HG03558 (cell line): ENCODE measurements at regions not wholly inside any gene's neighbourhood (a gene's known extent, or its start where the extent isn't known, plus 50 kb on each side); places are given as distances from the start of the nearest gene placed in this dataset.

ENCODE experiments used
- ATAC-seq: cut with Tn5 transposase; IDR thresholded peaks from one replicate; pipeline ENCODE4 v1.9.1; 2021; ENCODE audit warnings: moderate number of reproducible peaks; ENCODE audit not compliant: unreplicated experiment; ENCODE audit errors: extremely low read depth

DNA sequence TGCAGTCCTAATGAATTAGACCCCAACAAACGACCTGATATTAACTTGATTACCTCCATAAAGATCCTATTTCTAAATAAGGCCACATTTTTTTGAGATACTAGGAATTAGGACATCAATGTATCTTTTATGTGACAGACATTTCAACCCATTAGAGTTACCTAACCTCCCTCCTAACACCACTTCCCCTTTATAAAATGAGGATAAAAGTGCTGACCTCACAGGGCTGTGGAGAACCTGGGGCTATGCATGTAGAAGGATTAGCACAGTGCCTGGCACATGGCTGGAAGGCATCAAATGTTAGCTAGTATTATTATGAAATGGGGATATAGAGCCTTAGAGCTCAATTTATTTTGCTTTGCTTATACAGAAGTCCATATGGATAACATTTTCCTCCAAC is 53.5 kb upstream of the LRRN1 start:
- no peak for ATAC-seq

GRCh38 chr3:3744826-3745225 is 54.4 kb upstream of the LRRN1 start:
- no peak for ATAC-seq

DNA sequence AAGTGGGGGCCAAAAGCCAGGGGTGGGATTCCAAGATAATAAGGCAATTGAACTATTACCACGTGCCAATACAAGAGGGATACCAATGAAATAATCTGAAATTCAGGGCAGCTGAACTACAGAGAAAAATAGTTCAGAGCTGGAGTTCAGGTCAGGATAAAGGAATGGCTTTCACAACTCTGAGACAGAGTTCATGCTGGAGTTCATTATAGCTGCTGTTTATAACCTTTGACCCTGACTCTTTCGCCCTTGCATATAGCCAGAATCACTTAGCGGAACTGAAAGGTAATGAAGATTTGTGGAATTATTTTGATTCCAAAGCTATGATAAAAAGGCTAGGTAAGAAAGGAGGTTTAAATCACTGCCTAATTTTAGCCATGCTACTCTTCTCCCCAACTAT is 55.5 kb upstream of the LRRN1 start:
- no peak for ATAC-seq

- ATAC-seq, result no peak
Measured at GRCh38 chr3:3740061-3740460, 59.2 kb upstream of the LRRN1 start.

- ATAC-seq, result no peak
Measured at GRCh38 chr3:3739330-3740060, 59.7 kb upstream of the LRRN1 start.

DNA sequence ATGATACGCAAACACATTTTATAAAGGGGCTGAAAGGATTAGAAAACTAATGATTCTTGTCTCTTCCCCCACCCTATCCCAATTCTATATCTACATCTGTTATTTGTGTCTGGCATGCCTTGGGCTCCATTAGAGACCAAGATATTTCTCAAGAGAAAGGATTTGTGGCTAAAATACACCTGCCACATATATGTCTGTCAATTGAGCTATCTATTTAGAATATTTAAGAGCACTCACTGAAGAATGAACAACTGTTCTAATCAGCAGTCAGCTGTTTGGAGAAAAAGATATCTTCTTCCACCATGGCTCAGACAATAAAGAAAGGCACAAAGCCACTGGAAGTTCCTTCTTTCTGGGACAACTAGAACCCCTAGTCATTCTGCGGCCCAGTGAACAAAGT is 61.7 kb upstream of the LRRN1 start:
- no peak for ATAC-seq

GRCh38 chr3:3735919-3736318 is 63.3 kb upstream of the LRRN1 start:
- ATAC-seq, result no peak

GRCh38 chr3:3734881-3735280 is 64.3 kb upstream of the LRRN1 start:
- ATAC-seq, result no peak

DNA sequence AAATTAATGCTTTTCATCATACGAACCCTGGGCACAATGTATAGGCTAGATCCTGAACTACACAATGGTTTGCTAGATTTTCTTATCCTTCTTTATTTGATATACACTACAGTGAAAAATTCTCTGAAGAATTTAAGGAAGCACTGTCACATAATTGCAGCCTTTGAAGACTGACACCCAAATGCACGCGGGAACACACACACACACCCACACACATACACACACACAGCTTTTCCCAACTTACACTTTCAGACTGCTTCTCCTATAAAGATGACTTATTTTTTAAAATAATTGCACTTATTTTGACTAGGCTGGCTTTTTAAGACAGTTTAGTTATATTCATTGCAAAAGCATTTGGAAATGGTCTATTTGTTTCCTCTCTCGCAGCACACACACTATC is 70.0 kb upstream of the LRRN1 start:
- no peak for ATAC-seq

DNA sequence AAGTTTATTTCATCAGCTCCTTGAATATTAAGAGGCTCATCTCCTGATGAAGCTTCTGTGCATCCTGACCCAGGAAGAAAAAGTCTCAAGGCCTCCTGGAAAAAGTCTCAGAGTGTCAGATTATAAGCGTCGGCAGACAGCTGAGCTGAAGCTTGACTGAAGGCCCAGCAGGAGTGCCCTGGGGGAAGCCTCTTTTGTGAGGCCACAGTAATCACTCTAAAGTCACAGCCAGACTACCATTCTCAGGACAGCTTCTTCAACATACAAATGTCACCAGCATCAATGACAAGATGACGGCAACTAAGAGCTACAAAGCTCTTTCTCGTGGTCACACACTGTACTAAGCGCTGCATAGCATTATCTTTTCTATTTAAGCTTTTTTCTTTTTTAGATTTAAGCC is 72.7 kb upstream of the LRRN1 start:
- ATAC-seq, result no peak

DNA sequence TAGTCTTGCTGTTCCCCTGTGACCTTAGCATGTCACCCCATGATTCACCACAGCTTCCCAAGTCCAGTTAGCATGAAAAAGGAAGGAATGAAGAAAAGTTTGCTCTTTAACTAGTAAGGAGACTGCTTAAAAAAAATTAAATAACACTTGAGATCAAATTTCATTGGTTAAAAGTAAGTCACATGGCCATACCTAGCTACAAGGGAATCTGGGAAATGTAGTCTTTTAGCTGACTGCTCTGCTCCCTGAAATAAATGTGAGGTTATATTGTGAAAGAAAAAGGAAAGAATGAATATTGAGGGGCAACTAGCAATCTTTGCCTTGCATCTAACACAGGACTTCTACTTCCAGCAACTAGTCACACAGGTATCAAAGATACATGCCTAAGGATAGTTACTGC is 84.7 kb upstream of the LRRN1 start:
- ATAC-seq, result no peak

DNA sequence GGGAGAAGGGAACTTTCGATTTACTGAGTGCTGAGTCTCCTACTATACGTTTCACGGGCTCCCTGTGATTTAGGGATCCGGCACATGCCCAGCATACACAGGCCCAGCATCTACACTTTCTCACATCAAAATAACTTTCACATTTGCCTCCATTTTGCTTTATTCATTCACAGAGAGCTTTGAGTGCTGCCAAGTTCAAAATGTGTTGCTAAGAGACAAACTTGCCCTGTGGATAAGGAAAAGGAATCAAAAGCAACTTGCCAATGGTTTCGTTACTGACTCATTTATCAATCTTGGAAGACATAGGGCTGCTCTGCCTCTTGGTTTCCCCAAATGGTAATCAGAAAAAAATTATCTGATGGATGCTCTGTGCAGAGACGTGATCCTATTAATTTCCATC is 86.3 kb upstream of the LRRN1 start:
- no peak for ATAC-seq

DNA sequence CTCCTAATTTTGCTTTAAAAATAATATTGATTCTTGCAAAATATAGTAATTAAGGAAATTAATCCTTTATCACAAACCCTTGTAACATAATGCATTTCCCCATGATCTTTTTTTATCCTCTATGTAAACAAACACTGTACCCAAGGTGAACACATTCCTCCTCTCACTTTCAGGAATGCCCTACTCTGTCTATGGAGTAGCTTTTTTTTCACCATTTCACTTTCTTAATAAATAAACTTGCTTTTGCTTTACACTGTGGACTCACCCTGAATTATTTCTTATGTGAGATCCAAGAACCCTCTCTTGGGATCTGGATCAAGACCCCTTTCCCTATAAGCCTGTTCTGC is 90.5 kb upstream of the LRRN1 start:
- no peak for ATAC-seq

- ATAC-seq, result no peak
Measured at GRCh38 chr3:3707858-3708768, 91.1 kb upstream of the LRRN1 start.

DNA sequence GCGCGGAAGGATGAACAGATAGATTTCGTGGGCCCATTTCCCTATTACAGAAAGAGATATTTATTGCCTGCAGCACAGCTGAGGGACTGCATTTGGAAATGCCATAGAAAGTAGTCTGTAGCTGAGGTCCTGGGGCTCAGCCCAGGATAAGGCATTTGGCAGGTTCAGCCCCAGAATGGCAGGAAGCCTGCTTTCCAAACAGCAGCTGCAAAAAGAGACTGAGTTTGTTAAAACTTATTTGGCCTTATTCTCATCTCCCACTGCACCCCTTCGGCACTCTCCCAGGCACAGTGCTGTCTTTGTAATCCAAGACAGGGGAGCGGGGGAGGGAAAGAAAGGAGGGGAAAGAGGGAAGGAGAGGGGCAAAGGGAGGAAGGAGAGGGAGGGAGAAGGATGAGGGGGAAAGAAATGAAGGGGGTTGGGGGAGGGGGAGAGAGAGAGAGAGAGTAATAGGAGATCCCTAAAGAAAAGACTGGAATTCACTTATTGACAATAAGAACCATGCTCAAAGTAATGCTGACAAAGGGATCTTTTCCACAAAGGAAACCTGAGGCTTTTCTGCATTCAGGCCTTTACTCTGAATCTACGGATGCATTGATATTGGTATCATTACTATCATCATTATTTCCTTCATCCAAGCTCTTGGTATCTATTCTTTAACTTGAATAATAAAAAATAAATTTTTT is 94.0 kb upstream of the LRRN1 start:
- no peak for ATAC-seq

GRCh38 chr3:3701949-3702348 is 97.3 kb upstream of the LRRN1 start:
- no peak for ATAC-seq

DNA sequence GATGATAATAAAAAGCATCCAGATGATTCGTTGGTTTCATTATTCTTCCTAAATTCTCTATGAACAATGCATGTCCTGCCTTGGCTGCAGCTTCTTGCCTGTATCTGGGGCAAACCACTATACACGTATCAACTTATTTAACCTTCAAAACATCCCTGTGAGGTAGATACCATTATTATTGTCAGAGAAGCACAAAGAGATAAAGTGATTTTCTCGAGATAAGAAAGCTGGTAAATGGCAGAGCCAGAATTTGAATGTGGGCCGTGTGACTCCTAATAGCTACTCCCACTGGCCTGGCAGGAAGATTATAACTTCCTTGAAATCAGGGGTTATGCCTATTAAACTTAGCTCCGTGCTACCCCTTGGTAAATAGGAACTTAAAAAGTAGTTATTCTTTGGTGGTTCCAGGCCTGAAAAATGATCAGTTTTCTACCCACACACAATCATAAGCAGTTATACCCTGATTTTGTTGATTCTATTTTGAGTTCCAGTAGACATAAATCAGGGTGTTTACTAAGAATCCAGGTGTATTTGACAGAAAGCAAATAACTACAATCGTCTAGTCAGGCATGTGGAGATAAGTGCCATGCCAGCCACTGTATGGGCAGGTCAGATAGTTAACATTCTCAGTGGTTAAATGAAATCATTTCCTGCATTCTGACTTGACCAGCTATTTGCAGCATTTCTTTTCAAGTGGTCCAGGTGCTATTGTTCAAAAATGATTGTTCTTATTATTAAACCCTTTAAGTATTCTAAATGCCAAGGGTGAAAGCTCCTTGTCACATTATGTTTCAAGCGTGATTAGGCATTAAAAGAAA is 99.2 kb upstream of the LRRN1 start:
- no peak for ATAC-seq

- no peak for ATAC-seq
Measured at GRCh38 chr3:3699407-3699806, 99.8 kb upstream of the LRRN1 start.

- ATAC-seq, result no peak
Measured at GRCh38 chr3:3696345-3696744, 102.9 kb upstream of the LRRN1 start.

DNA sequence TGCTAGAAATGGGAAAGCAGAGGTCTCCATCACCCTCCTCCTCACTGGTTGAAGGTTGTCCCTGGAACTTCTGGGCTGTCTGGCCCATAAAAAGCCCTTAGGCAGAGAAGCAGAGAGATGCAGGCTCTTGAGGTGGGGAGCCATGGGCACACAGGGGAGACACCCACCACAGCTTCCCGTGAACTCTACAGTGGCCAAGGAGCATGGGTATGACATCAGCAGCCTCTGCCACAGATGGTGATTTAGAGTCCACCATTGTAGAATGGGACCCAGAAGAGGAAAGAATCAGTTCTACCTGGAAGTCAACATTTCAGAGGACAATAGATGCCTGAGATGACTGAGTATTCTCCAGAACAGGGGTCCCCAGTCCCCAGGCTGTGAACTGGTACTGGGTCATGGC is 105.6 kb upstream of the LRRN1 start:
- no peak for ATAC-seq
